H1 (cell line): ENCODE measurements at regions not wholly inside any gene's neighbourhood (a gene's known extent, or its start where the extent isn't known, plus 50 kb on each side); places are given as distances from the start of the nearest gene placed in this dataset.

Experiments used
- CTCF ChIA-PET: fragments of 300-600 bp; sonication (Branson Sonifier 250); formaldehyde crosslinking; loops from one replicate; lab custom pipeline; 2021; ENCODE audit not compliant: partially characterized antibody; lab: Charles Lee
- POLR2A ChIA-PET: fragments of 300-600 bp; sonication (Branson Sonifier 250); formaldehyde crosslinking; loops from one replicate; lab custom pipeline; 2021; ENCODE audit warnings: inconsistent platforms; ENCODE audit not compliant: partially characterized antibody; lab: Charles Lee
- DNase-seq, 2 experiments: peaks; one replicate each; pipeline versions ENCODE4 v3.0.0 to v3.0.0-alpha.2; 2010 to 2022; ENCODE audit warnings: low spot score in 2 of 2, low read depth in 1 of 2, mixed read lengths in 1 of 2
- FAIRE-seq: peaks from 2 replicates; lab custom pipeline; 2011; peaks lifted over from hg19 to GRCh38; lab: Jason Lieb, UNC
- H2AFZ ChIP-seq: 2 replicates; pipeline ENCODE4 v1.8.1; 2012; ENCODE audit warnings: low read length, inconsistent platforms
- H2AK5ac ChIP-seq: 2 replicates; pipeline ENCODE4 v1.6.1; 2013; ENCODE audit warnings: low read depth, low read length
- H2BK120ac ChIP-seq: replicated peaks from 2 replicates; pipeline ENCODE3; 2013; ENCODE audit warnings: low read depth, low read length, inconsistent platforms
- H2BK12ac ChIP-seq: 2 replicates; pipeline ENCODE4 v1.6.1; 2013; ENCODE audit warnings: low read depth, low read length
- H2BK15ac ChIP-seq: 2 replicates; pipeline ENCODE4 v1.6.1; 2013; ENCODE audit warnings: low read length
- H2BK20ac ChIP-seq: 2 replicates; pipeline ENCODE4 v1.6.1; 2013; ENCODE audit warnings: low read length
- H2BK5ac ChIP-seq: 2 replicates; pipeline ENCODE4 v1.6.1; 2013; ENCODE audit warnings: low read depth, low read length
- H3K14ac ChIP-seq: 2 replicates; pipeline ENCODE4 v1.6.1; 2013; ENCODE audit warnings: inconsistent platforms; ENCODE audit not compliant: insufficient read length
- H3K18ac ChIP-seq: 2 replicates; pipeline ENCODE4 v1.6.1; 2013; ENCODE audit warnings: low read length; ENCODE audit errors: extremely low read depth
- H3K23ac ChIP-seq: 2 replicates; pipeline ENCODE4 v1.6.1; 2013; ENCODE audit warnings: inconsistent platforms; ENCODE audit not compliant: insufficient read length
- H3K23me2 ChIP-seq: 2 replicates; pipeline ENCODE4 v1.6.1; 2013; ENCODE audit warnings: low read depth, low read length
- H3K27ac ChIP-seq: 2 replicates; pipeline ENCODE4 v1.6.1; 2011; ENCODE audit warnings: low read depth, low read length, inconsistent platforms
- H3K27me3 ChIP-seq, 4 experiments: replicated peaks in 1 of 4; 1 replicate in 1 of 4; 2 replicates in 3 of 4; pipeline versions ENCODE4 v1.6.1 to v1.8.1; 2011 to 2013; ENCODE audit warnings: low read length in 3 of 4, mild to moderate bottlenecking in 3 of 4, inconsistent platforms in 2 of 4, mixed read lengths in 2 of 4, moderate library complexity in 1 of 4; ENCODE audit not compliant: control insufficient read depth in 3 of 4, insufficient read depth in 3 of 4; ENCODE audit errors: extremely low read depth in 1 of 4
- H3K36me3 ChIP-seq, 4 experiments: 2 replicates each; pipeline versions ENCODE4 v1.6.1 to v1.8.1; 2011 to 2013; ENCODE audit warnings: mild to moderate bottlenecking in 4 of 4, low read length in 3 of 4, moderate library complexity in 2 of 4, control low read depth in 1 of 4, inconsistent platforms in 1 of 4; ENCODE audit not compliant: insufficient read depth in 4 of 4, control insufficient read depth in 2 of 4
- H3K4ac ChIP-seq: replicated peaks from 2 replicates; pipeline ENCODE3; 2013; ENCODE audit warnings: low read length, low read depth, mixed read lengths, inconsistent platforms; ENCODE audit not compliant: insufficient read length
- H3K4me1 ChIP-seq, 4 experiments: replicated peaks in 1 of 4; 1 replicate in 1 of 4; 2 replicates in 3 of 4; pipeline versions ENCODE4 v1.6.1 to v1.8.1; 2011 to 2013; ENCODE audit warnings: low read length in 3 of 4, inconsistent platforms in 2 of 4, mixed read lengths in 1 of 4; ENCODE audit not compliant: insufficient read depth in 4 of 4, control insufficient read depth in 3 of 4
- H3K4me2 ChIP-seq, 2 experiments: 2 replicates each; pipeline versions ENCODE4 v1.6.1 to v1.8.1; 2011 to 2013; ENCODE audit warnings: low read depth in 2 of 2, low read length in 2 of 2, control low read depth in 1 of 2, inconsistent platforms in 1 of 2, mild to moderate bottlenecking in 1 of 2; ENCODE audit not compliant: insufficient read depth in 1 of 2
- H3K4me3 ChIP-seq, 4 experiments: fragments of 200-600, 300-600 bp in 1 of 4; sonication (generic), shearing (Covaris generic), sonication (Bioruptor Twin) in 1 of 4; 2 replicates each; pipeline versions ENCODE4 v1.5.1 to v1.8.1; 2011 to 2016; ENCODE audit warnings: low read length in 4 of 4, low read depth in 3 of 4, control low read depth in 2 of 4, inconsistent platforms in 2 of 4, mild to moderate bottlenecking in 2 of 4, mixed read lengths in 1 of 4, moderate library complexity in 1 of 4; ENCODE audit not compliant: insufficient read depth in 2 of 4; ENCODE audit errors: extremely low read depth in 1 of 4
- H3K56ac ChIP-seq: replicated peaks from 2 replicates; pipeline ENCODE3; 2013; ENCODE audit warnings: low read depth, mild to moderate bottlenecking, mixed read lengths, low read length, inconsistent platforms; ENCODE audit not compliant: insufficient read length
- H3K79me1 ChIP-seq: 2 replicates; pipeline ENCODE4 v1.6.1; 2013; ENCODE audit warnings: low read depth, low read length, control low read depth
- H3K79me2 ChIP-seq, 2 experiments: 2 replicates each; pipeline versions ENCODE4 v1.6.1 to v1.8.1; 2012 to 2013; ENCODE audit warnings: low read length in 2 of 2, mild to moderate bottlenecking in 2 of 2, inconsistent platforms in 1 of 2; ENCODE audit not compliant: insufficient read depth in 2 of 2, control insufficient read depth in 1 of 2
- H3K9ac ChIP-seq, 4 experiments: replicated peaks in 1 of 4; 1 replicate in 1 of 4; 2 replicates in 3 of 4; pipeline versions ENCODE4 v1.6.1 to v1.8.1; 2011 to 2013; ENCODE audit warnings: low read depth in 3 of 4, low read length in 3 of 4, control low read depth in 2 of 4, mild to moderate bottlenecking in 2 of 4, moderate library complexity in 2 of 4, inconsistent platforms in 1 of 4; ENCODE audit errors: extremely low read depth in 1 of 4
- H3K9me3 ChIP-seq, 2 experiments: 2 replicates each; pipeline versions ENCODE4 v1.6.1 to v1.8.1; 2012 to 2013; ENCODE audit warnings: mild to moderate bottlenecking in 2 of 2, moderate library complexity in 2 of 2, control low read depth in 1 of 2, inconsistent platforms in 1 of 2, low read depth in 1 of 2, low read length in 1 of 2, mixed read lengths in 1 of 2; ENCODE audit not compliant: insufficient read depth in 2 of 2
- H4K20me1 ChIP-seq, 2 experiments: replicated peaks in 1 of 2; 2 replicates each; pipeline versions ENCODE3 to v1.8.1; 2011 to 2013; ENCODE audit warnings: inconsistent platforms in 2 of 2, low read length in 2 of 2, mild to moderate bottlenecking in 1 of 2; ENCODE audit not compliant: insufficient read depth in 2 of 2, control insufficient read depth in 1 of 2
- H4K5ac ChIP-seq: 2 replicates; pipeline ENCODE4 v1.6.1; 2013; ENCODE audit warnings: low read length, low read depth, mixed read lengths, inconsistent platforms; ENCODE audit not compliant: insufficient read length
- H4K8ac ChIP-seq: 2 replicates; pipeline ENCODE4 v1.8.0; 2013; ENCODE audit warnings: mild to moderate bottlenecking, moderate library complexity, low read length, inconsistent platforms; ENCODE audit not compliant: insufficient read depth; ENCODE audit errors: extremely low read depth
- H4K91ac ChIP-seq: replicated peaks from 2 replicates; pipeline ENCODE3; 2013; ENCODE audit warnings: low read length, mixed read lengths, inconsistent platforms; ENCODE audit not compliant: insufficient read length
- CTBP2 ChIP-seq: IDR thresholded peaks from 2 replicates; pipeline ENCODE4 v1.7.0; 2011; ENCODE audit warnings: borderline replicate concordance, mild to moderate bottlenecking, moderate library complexity, mixed read lengths, low read length; ENCODE audit not compliant: insufficient read depth, insufficient read length
- E2F6 ChIP-seq: IDR thresholded peaks from 2 replicates; pipeline ENCODE4 v1.6.1; 2012; ENCODE audit warnings: inconsistent platforms
- WGBS, 2 experiments: shearing (Covaris generic) in 1 of 2; methylation state at CpG; one replicate each; pipeline versions ENCODE4 v1.1.6 to v1.1.7; 2013 to 2015; ENCODE audit warnings: low lambda C conversion rate in 2 of 2, mixed read lengths in 2 of 2, inconsistent platforms in 1 of 2, low coverage in 1 of 2, missing lambda C conversion rate in 1 of 2; ENCODE audit not compliant: insufficient replicate concordance in 2 of 2, insufficient coverage in 1 of 2, insufficient read length in 1 of 2; ENCODE audit errors: extremely low coverage in 1 of 2, missing lambda C conversion rate in 1 of 2; 5-methylcytosine and 5-hydroxymethylcytosine counted together

- Histone ChIP-seq H3K27me3 (no peaks in the 10 kb centered on the region), H3K79me1 (no peaks in the 10 kb centered on the region), H3K56ac (no peak overlapping the region), H3K4me1 (no peaks in the 10 kb centered on the region), H4K8ac (no peak overlapping the region), H3K79me2 (no peaks in the 10 kb centered on the region), H2BK5ac (no peak overlapping the region), H2AK5ac (no peak overlapping the region), H3K4me3 (no peak overlapping the region), H4K20me1 (no peaks in the 10 kb centered on the region), H3K36me3 (no peaks in the 10 kb centered on the region), H3K23me2 (no peaks in the 10 kb centered on the region; the same call in 1 of the 2 replicates), H2AFZ (no peak overlapping the region), H3K14ac (no peak overlapping the region), H2BK12ac (no peak overlapping the region), H2BK15ac (no peak overlapping the region), H3K4ac (no peak overlapping the region), H3K9me3 (0 out of 4 replicates have a peak, but pooled peaks cover 0 to 3% of the 10 kb centered on the region in 2 experiments), H3K18ac (no peak overlapping the region), H2BK20ac (no peak overlapping the region), H3K4me2 (no peak overlapping the region), H4K5ac (no peak overlapping the region), H2BK120ac (no peak overlapping the region), H4K91ac (no peak overlapping the region), H3K27ac (no peak overlapping the region), H3K23ac (no peak overlapping the region), H3K9ac (no peak overlapping the region)
- WGBS, 2 experiments: 97% methylated on average over 3 of the region's 3 CpGs; no CpG with 5 or more reads in 1 of the 2 experiments
- FAIRE-seq (no peak), DNase-seq (no peak)
- POLR2A ChIA-PET: no interaction called here
- TF ChIP-seq CTBP2 (no peak), E2F6 (no peak)
- CTCF ChIA-PET: interaction anchor here (0.6 to 1.3 kb wide), 3 partner anchors 11 to 143 kb away, joined by 3 to 4 read pairs (median 3); no protein-coding TSS in a partner anchor
Measured at GRCh38 chr12:42770261-42770660, 180.7 kb upstream of the PRICKLE1 start.
